HEK293T (cell line): ENCODE measurements at regions not wholly inside any gene's neighbourhood (a gene's known extent, or its start where the extent isn't known, plus 50 kb on each side); places are given as distances from the start of the nearest gene placed in this dataset.

ENCODE experiments used
- ARNT ChIP-seq: fragments of 450-650 bp; IDR thresholded peaks from 2 replicates; pipeline ENCODE4 v1.6.1; 2017; ENCODE audit warnings: mild to moderate bottlenecking
- BHLHE40 ChIP-seq: fragments of 450-650 bp; IDR thresholded peaks from 2 replicates; pipeline ENCODE4 v1.6.1; 2016; ENCODE audit warnings: mild to moderate bottlenecking, moderate library complexity, borderline replicate concordance
- ELF4 ChIP-seq: fragments of 450-650 bp; IDR thresholded peaks from 2 replicates; pipeline ENCODE4 v1.6.1; 2017; ENCODE audit warnings: antibody characterized with exemption
- FOXA1 ChIP-seq: fragments of 450-650 bp; IDR thresholded peaks from 2 replicates; pipeline ENCODE4 v1.6.1; 2016; ENCODE audit warnings: mild to moderate bottlenecking
- FOXM1 ChIP-seq: fragments of 450-650 bp; IDR thresholded peaks from 2 replicates; pipeline ENCODE4 v1.6.1; 2017; ENCODE audit warnings: mild to moderate bottlenecking, borderline replicate concordance
- HDGF ChIP-seq: fragments of 450-650 bp; IDR thresholded peaks from 2 replicates; pipeline ENCODE4 v1.6.1; 2017; ENCODE audit warnings: antibody characterized with exemption, borderline replicate concordance
- NFRKB ChIP-seq: fragments of 450-650 bp; IDR thresholded peaks from 2 replicates; pipeline ENCODE4 v1.6.1; 2016; ENCODE audit warnings: mild to moderate bottlenecking, moderate library complexity
- SP1 ChIP-seq: fragments of 450-650 bp; IDR thresholded peaks from 2 replicates; pipeline ENCODE4 v1.6.1; 2017
- SUZ12 ChIP-seq: fragments of 450-650 bp; IDR thresholded peaks from 2 replicates; pipeline ENCODE4 v1.6.1; 2016; ENCODE audit warnings: mild to moderate bottlenecking
- TARDBP ChIP-seq: fragments of 450-650 bp; IDR thresholded peaks from 2 replicates; pipeline ENCODE4 v1.6.1; 2016
- ZNF384 ChIP-seq: fragments of 450-650 bp; IDR thresholded peaks from 2 replicates; pipeline ENCODE4 v1.6.1; 2016
- TF ChIP-seq, protein P1 (sequence below): fragments of 450-650 bp; IDR thresholded peaks from 2 replicates; pipeline ENCODE4 v1.6.1; 2016

- TF ChIP-seq HDGF (no peak), ZNF384 (no peak), SUZ12 (no peak), ARNT (no peak), FOXA1 (no peak), TARDBP (no peak), FOXM1 (no peak), BHLHE40 (no peak), NFRKB (no peak), SP1 (no peak), ELF4 (no peak)
- TF ChIP-seq, protein P1, sequence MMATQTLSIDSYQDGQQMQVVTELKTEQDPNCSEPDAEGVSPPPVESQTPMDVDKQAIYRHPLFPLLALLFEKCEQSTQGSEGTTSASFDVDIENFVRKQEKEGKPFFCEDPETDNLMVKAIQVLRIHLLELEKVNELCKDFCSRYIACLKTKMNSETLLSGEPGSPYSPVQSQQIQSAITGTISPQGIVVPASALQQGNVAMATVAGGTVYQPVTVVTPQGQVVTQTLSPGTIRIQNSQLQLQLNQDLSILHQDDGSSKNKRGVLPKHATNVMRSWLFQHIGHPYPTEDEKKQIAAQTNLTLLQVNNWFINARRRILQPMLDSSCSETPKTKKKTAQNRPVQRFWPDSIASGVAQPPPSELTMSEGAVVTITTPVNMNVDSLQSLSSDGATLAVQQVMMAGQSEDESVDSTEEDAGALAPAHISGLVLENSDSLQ: no peak
Measured at GRCh38 chr3:27939940-27940339, 217.8 kb upstream of the EOMES start.
